Mesothelial cell of epicardium (in vitro differentiated cells): ENCODE measurements at regions not wholly inside any gene's neighbourhood (a gene's known extent, or its start where the extent isn't known, plus 50 kb on each side); places are given as distances from the start of the nearest gene placed in this dataset.
"Not testable (repeated sequence)": the region's sequence is repeated elsewhere in the genome, so short reads cannot be mapped to it uniquely, and the experiment has no call there.

ENCODE experiments used
- DNase-seq, 2 experiments: peaks; one replicate each; pipeline ENCODE4 v3.0.0; 2021; ENCODE audit warnings: low spot score in 2 of 2; ENCODE audit not compliant: unreplicated experiment in 2 of 2
- H3K27ac Mint-ChIP-seq: 2 replicates; pipeline ENCODE4 v1.8.0; 2021; ENCODE audit warnings: mixed read lengths
- H3K27me3 Mint-ChIP-seq: 2 replicates; pipeline ENCODE4 v1.8.0; 2021; ENCODE audit warnings: low read depth, mixed read lengths
- H3K36me3 Mint-ChIP-seq: 2 replicates; pipeline ENCODE4 v1.8.0; 2021; ENCODE audit warnings: mixed read lengths
- H3K4me1 Mint-ChIP-seq: 2 replicates; pipeline ENCODE4 v1.8.0; 2021; ENCODE audit warnings: mixed read lengths
- H3K4me3 Mint-ChIP-seq: 2 replicates; pipeline ENCODE4 v1.8.0; 2021; ENCODE audit warnings: mild to moderate bottlenecking, moderate library complexity, mixed read lengths
- H3K9me3 Mint-ChIP-seq: 2 replicates; pipeline ENCODE4 v1.8.0; 2021; ENCODE audit warnings: mixed read lengths
- CTCF ChIP-seq: fragments of 200-600 bp; sonication (generic); IDR thresholded peaks from one replicate; pipeline ENCODE4 v1.5.0; 2021; ENCODE audit warnings: antibody characterized with exemption; ENCODE audit not compliant: unreplicated experiment

DNA sequence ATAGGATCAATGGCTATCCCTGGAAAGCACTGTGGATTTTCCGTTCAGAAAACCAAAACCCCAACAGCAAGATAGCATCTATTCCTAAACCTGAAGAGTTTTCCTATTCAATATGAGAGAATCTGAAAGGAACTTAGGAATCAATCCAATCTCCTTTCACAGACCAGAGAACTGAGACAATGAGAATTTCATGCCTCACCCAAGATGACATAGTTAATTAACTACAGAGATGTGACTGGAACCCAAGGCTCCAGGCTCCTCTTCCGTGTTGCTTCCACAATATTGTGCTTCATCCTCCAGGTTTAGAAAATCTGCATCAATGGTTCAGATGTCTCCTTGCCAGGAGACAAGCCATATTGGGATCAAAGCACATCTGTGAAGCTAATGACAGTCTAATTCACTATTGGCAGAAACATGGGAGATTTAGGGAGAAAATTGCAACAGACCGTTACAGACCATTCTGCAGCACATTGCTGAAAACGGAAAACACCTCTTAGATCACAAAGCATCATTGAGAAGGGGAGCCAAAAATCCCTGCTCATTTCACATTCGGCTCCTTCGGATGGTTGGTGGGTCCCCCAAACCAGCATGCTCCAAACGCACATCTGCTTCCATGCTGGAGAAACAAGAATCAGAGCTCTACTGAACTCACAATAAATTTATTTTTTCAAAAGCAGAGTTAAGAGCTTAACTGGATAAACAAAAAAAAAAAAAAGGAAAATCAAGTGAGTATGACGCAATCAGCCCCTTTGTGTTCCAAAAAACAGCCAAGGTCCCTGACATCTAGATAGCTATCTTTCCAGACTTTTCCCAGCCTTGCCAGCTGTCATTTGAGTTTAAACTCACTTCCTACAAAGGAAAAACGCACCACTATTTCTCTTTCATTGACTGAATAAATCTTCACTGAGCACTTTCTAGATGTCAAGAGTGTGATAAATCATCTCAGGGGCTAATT, 290.3 kb downstream of the C1D start:
- no peak for TF ChIP-seq CTCF
- DNase-seq: no peak
- no peak overlapping the region for H3K27ac Mint-ChIP-seq
- H3K9me3 Mint-ChIP-seq: peaks cover 6% of the 10 kb centered on the region
- no peaks in the 10 kb centered on the region for H3K36me3 Mint-ChIP-seq
- H3K27me3 Mint-ChIP-seq: peaks cover 9% of the 10 kb centered on the region
- H3K4me1 Mint-ChIP-seq: peaks cover 3% of the 10 kb centered on the region
- H3K4me3 Mint-ChIP-seq: no peak overlapping the region

DNA sequence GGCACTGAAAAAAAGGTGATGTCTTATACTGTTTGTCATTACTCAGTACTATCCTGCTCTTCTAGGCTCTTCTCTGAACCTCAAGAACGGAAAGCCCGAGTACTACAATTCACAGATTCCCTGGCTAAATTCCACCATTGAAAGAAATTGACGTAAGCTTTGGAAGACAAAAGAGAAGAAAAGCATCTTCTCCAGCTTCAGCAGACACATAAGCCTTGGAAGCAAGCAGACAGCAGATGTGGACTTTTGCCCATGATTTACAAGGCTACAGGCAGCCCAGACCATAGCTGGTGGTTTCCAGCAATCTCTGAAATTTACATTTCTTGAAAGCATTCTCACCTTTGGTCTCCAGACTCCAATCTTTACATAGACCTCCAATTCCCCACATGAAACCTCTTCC, 289.0 kb downstream of the C1D start:
- DNase-seq: no peak
- no peak overlapping the region for H3K27ac Mint-ChIP-seq
- TF ChIP-seq CTCF: no peak
- no peak overlapping the region for H3K4me3 Mint-ChIP-seq
- H3K27me3 Mint-ChIP-seq: peaks cover 6% of the 10 kb centered on the region
- peaks cover 3% of the 10 kb centered on the region for H3K4me1 Mint-ChIP-seq
- H3K36me3 Mint-ChIP-seq: no peaks in the 10 kb centered on the region
- peaks cover under 1% of the 10 kb centered on the region for H3K9me3 Mint-ChIP-seq

- DNase-seq: no peak
- Mint-ChIP-seq H3K4me1 (peaks cover 4% of the 10 kb centered on the region), H3K36me3 (no peaks in the 10 kb centered on the region), H3K27ac (no peak overlapping the region), H3K9me3 (no peaks in the 10 kb centered on the region), H3K4me3 (no peak overlapping the region), H3K27me3 (peaks cover 17% of the 10 kb centered on the region)
- TF ChIP-seq CTCF: no peak
Observed at GRCh38 chr2:67776276-67776675, 286.5 kb downstream of the C1D start.

- H3K27me3 Mint-ChIP-seq: peaks cover 19% of the 10 kb centered on the region
- H3K4me1 Mint-ChIP-seq: peaks cover 4% of the 10 kb centered on the region
- no peaks in the 10 kb centered on the region for H3K36me3 Mint-ChIP-seq
- DNase-seq: no peak
- no peaks in the 10 kb centered on the region for H3K9me3 Mint-ChIP-seq
- TF ChIP-seq CTCF: no peak
- no peak overlapping the region for H3K4me3 Mint-ChIP-seq
- no peak overlapping the region for H3K27ac Mint-ChIP-seq
Observed at GRCh38 chr2:67777010-67777409, 285.8 kb downstream of the C1D start.

GRCh38 chr2:67777836-67778429, 284.9 kb downstream of the C1D start:
- DNase-seq: no peak
- Mint-ChIP-seq H3K36me3 (no peaks in the 10 kb centered on the region), H3K4me1 (peaks cover 1% of the 10 kb centered on the region), H3K27ac (no peak overlapping the region), H3K27me3 (peaks cover 27% of the 10 kb centered on the region), H3K4me3 (no peak overlapping the region), H3K9me3 (no peaks in the 10 kb centered on the region)
- no peak for TF ChIP-seq CTCF

- H3K4me1 Mint-ChIP-seq, H3K27ac Mint-ChIP-seq, H3K9me3 Mint-ChIP-seq, H3K36me3 Mint-ChIP-seq, DNase-seq, H3K4me3 Mint-ChIP-seq: not testable (repeated sequence)
- H3K27me3 Mint-ChIP-seq: peaks cover 34% of the 10 kb centered on the region
Observed at GRCh38 chr2:67780841-67781240, 282.0 kb downstream of the C1D start.
